ENCODE measurements at regions not wholly inside any gene's neighbourhood (a gene's known extent, or its start where the extent isn't known, plus 50 kb on each side); places are given as distances from the start of the nearest gene placed in this dataset.

GRCh38 chr12:92025462-92026207 is 120.0 kb downstream of the BTG1 start:
- H3K4me1 Mint-ChIP-seq = peaks cover 20% of the 10 kb centered on the region
- no peak for TF ChIP-seq CTCF (IDR thresholded peaks at IDR 0.05)
- H3K4me3 Mint-ChIP-seq = no peak overlapping the region
- no peaks in the 10 kb centered on the region for H3K9me3 Mint-ChIP-seq
- no peaks in the 10 kb centered on the region for H3K27me3 Mint-ChIP-seq (ENCODE audit: low read depth, poor library complexity)
- H3K36me3 Mint-ChIP-seq (ENCODE audit: low read depth) = no peaks in the 10 kb centered on the region
- no peak overlapping the region for H3K27ac Mint-ChIP-seq
- DNase-seq = no peak

- Mint-ChIP-seq H3K4me3 (no peak overlapping the region), H3K9me3 (peaks cover 13% of the 10 kb centered on the region), H3K27me3 (ENCODE audit: low read depth, poor library complexity) (peaks cover 4% of the 10 kb centered on the region), H3K36me3 (ENCODE audit: low read depth) (peaks cover 7% of the 10 kb centered on the region), H3K27ac (peak overlapping the region; percentile 2), H3K4me1 (peaks cover 21% of the 10 kb centered on the region)
- DNase-seq = no peak
- no peak for TF ChIP-seq CTCF (IDR thresholded peaks at IDR 0.05)
These were observed 123.6 kb downstream of the BTG1 start for GRCh38 chr12:92022093-92022492.

- H3K9me3 Mint-ChIP-seq = peaks cover 17% of the 10 kb centered on the region
- H3K4me3 Mint-ChIP-seq = no peak overlapping the region
- peak overlapping the region; percentile 2 for H3K27ac Mint-ChIP-seq
- H3K27me3 Mint-ChIP-seq (ENCODE audit: low read depth, poor library complexity) = peaks cover 7% of the 10 kb centered on the region
- H3K4me1 Mint-ChIP-seq = peaks cover 20% of the 10 kb centered on the region
- DNase-seq = peak; percentile 43
- TF ChIP-seq CTCF (IDR thresholded peaks at IDR 0.05) = no peak
- peaks cover 9% of the 10 kb centered on the region for H3K36me3 Mint-ChIP-seq (ENCODE audit: low read depth)
These were observed 124.0 kb downstream of the BTG1 start for GRCh38 chr12:92021666-92022035.

- H3K27ac Mint-ChIP-seq = peak overlapping the region; percentile 2
- TF ChIP-seq CTCF (IDR thresholded peaks at IDR 0.05) = no peak
- H3K9me3 Mint-ChIP-seq = peaks cover 21% of the 10 kb centered on the region
- no peak overlapping the region for H3K4me3 Mint-ChIP-seq
- peaks cover 7% of the 10 kb centered on the region for H3K27me3 Mint-ChIP-seq (ENCODE audit: low read depth, poor library complexity)
- H3K4me1 Mint-ChIP-seq = peaks cover 16% of the 10 kb centered on the region
- DNase-seq = no peak
- H3K36me3 Mint-ChIP-seq (ENCODE audit: low read depth) = peaks cover 9% of the 10 kb centered on the region
These were observed 124.5 kb downstream of the BTG1 start for GRCh38 chr12:92020983-92021665.

GRCh38 chr12:92019491-92020277 is 126.0 kb downstream of the BTG1 start:
- no peak for TF ChIP-seq CTCF (IDR thresholded peaks at IDR 0.05)
- DNase-seq = no peak
- peaks cover 21% of the 10 kb centered on the region for H3K9me3 Mint-ChIP-seq
- H3K4me3 Mint-ChIP-seq = no peak overlapping the region
- peaks cover 9% of the 10 kb centered on the region for H3K36me3 Mint-ChIP-seq (ENCODE audit: low read depth)
- H3K27ac Mint-ChIP-seq = peak overlapping the region; percentile 49
- peaks cover 7% of the 10 kb centered on the region for H3K27me3 Mint-ChIP-seq (ENCODE audit: low read depth, poor library complexity)
- peaks cover 16% of the 10 kb centered on the region for H3K4me1 Mint-ChIP-seq

Measured in nephron progenitor cell (in vitro differentiated cells).